ENCODE measurements at regions not wholly inside any gene's neighbourhood (a gene's known extent, or its start where the extent isn't known, plus 50 kb on each side); places are given as distances from the start of the nearest gene placed in this dataset.

DNA sequence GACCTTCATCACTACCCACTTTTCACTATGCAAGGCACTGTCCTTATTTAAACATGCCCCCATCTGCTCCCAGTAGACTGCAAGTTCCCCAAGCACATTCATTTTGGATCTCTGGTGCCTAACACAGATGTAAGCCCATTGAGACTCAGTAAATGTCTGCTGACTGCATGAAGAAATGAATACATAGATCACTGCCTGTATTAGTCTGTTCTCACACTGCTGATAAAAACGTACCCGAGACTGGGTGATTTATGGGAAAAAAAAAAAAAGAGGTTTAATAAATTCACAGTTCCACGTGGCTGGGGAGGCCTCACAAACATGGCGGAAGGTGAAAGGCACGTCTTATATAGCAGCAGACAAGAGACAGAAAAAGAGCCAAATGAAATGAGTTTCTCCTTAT is 204.9 kb downstream of the ATG4C start:
- Histone ChIP-seq H3K9ac (ENCODE audit: low read depth, low read length) (no peak overlapping the region), H3K9me3 (replicated peaks; ENCODE audit: low read length) (no peaks in the 10 kb centered on the region), H3K27me3 (ENCODE audit: control insufficient read depth, insufficient read depth, low read length) (peaks cover 27% of the 10 kb centered on the region), H3K36me3 (ENCODE audit: insufficient read depth, low read length) (no peaks in the 10 kb centered on the region), H3K4me1 (ENCODE audit: control insufficient read depth, insufficient read depth, low read length) (no peaks in the 10 kb centered on the region), H3K4me3 (ENCODE audit: low read length) (no peak overlapping the region), H3K4me2 (ENCODE audit: low read length) (no peak overlapping the region)

DNA sequence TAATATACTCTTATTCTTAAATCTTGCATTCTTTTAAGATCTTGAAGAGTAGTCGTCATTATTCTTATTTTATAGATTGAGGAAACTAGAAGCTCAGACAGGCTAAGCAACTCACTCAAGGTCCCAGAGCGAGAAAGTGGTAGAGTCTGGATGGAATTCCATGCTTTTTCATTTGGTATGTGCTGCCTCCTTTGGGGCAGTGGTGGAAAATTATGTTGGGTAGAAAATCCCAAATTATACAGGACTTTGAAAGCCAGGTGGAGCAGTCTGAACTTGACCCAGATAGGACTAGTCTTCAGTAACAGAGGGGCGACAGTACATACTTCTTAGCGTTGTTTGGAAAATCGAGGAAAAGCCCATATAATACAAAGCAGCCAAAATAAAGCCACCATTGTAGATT is 205.6 kb downstream of the ATG4C start:
- Histone ChIP-seq H3K4me3 (ENCODE audit: low read length) (no peak overlapping the region), H3K27me3 (ENCODE audit: control insufficient read depth, insufficient read depth, low read length) (peaks cover 27% of the 10 kb centered on the region), H3K9me3 (replicated peaks; ENCODE audit: low read length) (no peaks in the 10 kb centered on the region), H3K4me2 (ENCODE audit: low read length) (no peak overlapping the region), H3K36me3 (ENCODE audit: insufficient read depth, low read length) (no peaks in the 10 kb centered on the region), H3K4me1 (ENCODE audit: control insufficient read depth, insufficient read depth, low read length) (no peaks in the 10 kb centered on the region), H3K9ac (ENCODE audit: low read depth, low read length) (no peak overlapping the region)

DNA sequence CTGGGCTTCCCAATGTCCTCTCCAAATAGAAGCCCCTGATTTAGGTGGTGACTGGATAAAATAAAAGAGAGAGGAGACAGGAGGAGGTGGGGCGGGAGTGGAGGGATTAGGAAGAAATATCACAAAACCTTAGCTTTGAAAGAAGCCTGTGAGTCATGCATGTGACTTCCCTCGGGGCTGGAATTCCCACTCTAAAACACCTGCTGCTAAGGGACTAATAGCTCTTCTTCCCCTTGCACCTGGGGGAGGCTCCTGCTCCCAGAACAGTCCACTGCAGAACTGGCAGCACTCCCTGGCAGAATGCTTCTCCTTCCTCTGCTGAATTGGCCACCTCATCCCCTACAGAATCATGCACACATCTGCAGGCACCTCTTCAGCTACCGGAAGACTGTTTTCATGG is 207.2 kb downstream of the ATG4C start:
- no peak overlapping the region for H3K4me2 ChIP-seq (ENCODE audit: low read length)
- H3K4me3 ChIP-seq (ENCODE audit: low read length) = no peak overlapping the region
- no peaks in the 10 kb centered on the region for H3K4me1 ChIP-seq (ENCODE audit: control insufficient read depth, insufficient read depth, low read length)
- peaks cover 17% of the 10 kb centered on the region for H3K27me3 ChIP-seq (ENCODE audit: control insufficient read depth, insufficient read depth, low read length)
- no peak overlapping the region for H3K9ac ChIP-seq (ENCODE audit: low read depth, low read length)
- H3K9me3 ChIP-seq (replicated peaks; ENCODE audit: low read length) = no peaks in the 10 kb centered on the region
- no peaks in the 10 kb centered on the region for H3K36me3 ChIP-seq (ENCODE audit: insufficient read depth, low read length)

DNA sequence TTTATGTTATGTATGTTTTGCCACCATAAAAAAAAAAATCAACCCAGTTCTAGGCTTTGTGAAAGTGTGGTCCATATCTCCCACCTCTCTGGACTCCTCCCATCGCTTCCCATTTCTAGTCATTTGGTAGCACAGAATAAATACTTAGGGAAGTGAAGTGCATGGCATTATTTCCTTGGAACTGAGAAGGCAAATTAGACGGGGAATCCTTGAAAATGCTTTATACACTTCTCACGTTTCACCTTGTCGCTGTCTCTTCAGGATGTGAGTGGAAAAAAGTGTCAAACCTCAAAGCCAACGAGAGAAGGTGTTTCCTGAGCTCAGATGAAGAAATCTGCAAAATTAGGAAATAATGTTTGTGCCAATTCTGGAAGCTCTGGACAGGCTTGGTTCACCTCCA is 209.9 kb downstream of the ATG4C start:
- H3K4me3 ChIP-seq (ENCODE audit: low read length) = no peak overlapping the region
- H3K36me3 ChIP-seq (ENCODE audit: insufficient read depth, low read length) = no peaks in the 10 kb centered on the region
- peaks cover 33% of the 10 kb centered on the region for H3K27me3 ChIP-seq (ENCODE audit: control insufficient read depth, insufficient read depth, low read length)
- H3K9me3 ChIP-seq (replicated peaks; ENCODE audit: low read length) = no peaks in the 10 kb centered on the region
- no peak overlapping the region for H3K9ac ChIP-seq (ENCODE audit: low read depth, low read length)
- H3K4me1 ChIP-seq (ENCODE audit: control insufficient read depth, insufficient read depth, low read length) = no peaks in the 10 kb centered on the region
- no peak overlapping the region for H3K4me2 ChIP-seq (ENCODE audit: low read length)

DNA sequence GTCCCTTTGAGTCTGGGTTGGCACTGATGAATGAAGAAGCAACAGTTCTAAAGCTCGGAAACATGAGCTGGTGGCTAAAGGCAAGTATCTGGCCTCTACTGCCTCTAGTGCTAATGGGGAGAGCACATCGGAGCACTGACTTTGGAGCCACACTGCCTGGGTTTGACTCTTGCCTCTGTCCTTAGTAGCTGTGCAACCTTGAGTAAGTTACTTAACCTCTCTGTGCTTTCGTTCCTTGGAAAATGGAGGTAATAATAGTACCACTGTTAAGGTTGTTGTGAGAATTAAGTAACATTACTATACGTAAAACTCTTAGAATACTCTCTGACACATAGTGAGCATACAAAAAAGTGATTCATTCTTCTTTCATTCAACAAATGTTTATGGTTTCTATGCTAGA is 211.2 kb downstream of the ATG4C start:
- H3K27me3 ChIP-seq (ENCODE audit: control insufficient read depth, insufficient read depth, low read length) = peaks cover 35% of the 10 kb centered on the region
- no peaks in the 10 kb centered on the region for H3K4me1 ChIP-seq (ENCODE audit: control insufficient read depth, insufficient read depth, low read length)
- H3K9ac ChIP-seq (ENCODE audit: low read depth, low read length) = no peak overlapping the region
- no peak overlapping the region for H3K4me3 ChIP-seq (ENCODE audit: low read length)
- no peaks in the 10 kb centered on the region for H3K36me3 ChIP-seq (ENCODE audit: insufficient read depth, low read length)
- H3K9me3 ChIP-seq (replicated peaks; ENCODE audit: low read length) = no peaks in the 10 kb centered on the region
- no peak overlapping the region for H3K4me2 ChIP-seq (ENCODE audit: low read length)

DNA sequence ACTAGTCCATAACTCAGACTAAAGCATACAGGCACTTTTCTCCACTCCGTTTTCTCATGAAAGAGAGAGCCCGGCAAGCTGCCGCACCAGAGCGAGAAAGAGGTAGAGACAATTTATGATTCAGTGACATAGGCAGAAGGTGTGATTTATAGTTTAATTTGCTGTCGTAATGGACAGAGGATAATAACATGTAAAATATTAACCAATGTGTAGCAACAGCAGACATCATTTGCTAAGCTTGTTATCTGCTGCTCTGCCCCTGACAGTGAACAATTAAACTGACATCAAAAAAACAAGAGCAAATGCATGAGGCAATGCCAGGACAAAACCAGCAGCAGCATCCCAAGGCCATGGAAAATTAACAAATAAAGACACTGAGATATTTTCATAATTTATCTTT is 214.0 kb downstream of the ATG4C start:
- no peaks in the 10 kb centered on the region for H3K36me3 ChIP-seq (ENCODE audit: insufficient read depth, low read length)
- H3K9ac ChIP-seq (ENCODE audit: low read depth, low read length) = no peak overlapping the region

DNA sequence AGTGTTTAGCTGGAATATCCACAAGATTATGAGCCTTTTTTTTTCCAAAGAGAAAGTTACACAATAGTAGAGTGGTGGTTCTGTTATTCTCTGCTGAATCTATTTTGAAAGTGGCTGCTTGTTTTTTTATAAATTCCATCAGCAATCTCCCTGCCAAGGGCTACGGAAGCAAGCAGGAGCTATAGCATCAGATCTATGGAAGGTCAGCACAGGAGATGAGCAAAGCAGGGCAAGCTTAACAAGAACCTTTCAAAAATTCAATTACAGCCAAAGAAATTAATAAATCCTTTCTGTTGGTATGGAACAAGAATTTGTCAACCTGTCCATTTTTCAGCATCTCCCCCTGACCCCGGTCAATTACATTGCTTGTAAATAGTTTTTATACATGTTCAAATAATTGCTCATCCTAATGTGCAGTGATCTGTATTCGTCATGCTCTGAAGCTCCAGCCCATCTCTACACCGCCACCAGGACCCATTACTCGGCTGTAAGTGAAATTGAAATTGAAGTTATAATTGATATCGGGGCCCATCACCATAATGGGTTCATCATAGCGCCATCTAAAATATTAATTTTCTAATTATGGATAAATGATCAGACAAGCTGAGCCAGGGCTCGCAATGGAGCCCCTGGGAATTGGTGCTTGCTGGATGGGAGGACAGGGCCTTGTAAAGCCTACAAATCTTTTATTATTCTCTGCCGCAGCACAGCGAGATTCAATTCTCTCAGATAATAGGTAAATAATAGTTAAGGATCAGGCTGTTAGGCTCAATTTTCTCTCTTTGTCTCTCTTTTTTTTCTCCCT is 215.1 kb downstream of the ATG4C start:
- peaks cover 42% of the 10 kb centered on the region for H3K27me3 ChIP-seq (ENCODE audit: control insufficient read depth, insufficient read depth, low read length)
- no peak overlapping the region for H3K4me3 ChIP-seq (ENCODE audit: low read length)

More for the DNA sequence above, 214.0 kb downstream of the ATG4C start:
- Histone ChIP-seq H3K4me3 (ENCODE audit: low read length) (no peak overlapping the region), H3K4me2 (ENCODE audit: low read length) (no peak overlapping the region), H3K4me1 (ENCODE audit: control insufficient read depth, insufficient read depth, low read length) (no peaks in the 10 kb centered on the region), H3K27me3 (ENCODE audit: control insufficient read depth, insufficient read depth, low read length) (peaks cover 40% of the 10 kb centered on the region), H3K9me3 (replicated peaks; ENCODE audit: low read length) (no peaks in the 10 kb centered on the region)

DNA sequence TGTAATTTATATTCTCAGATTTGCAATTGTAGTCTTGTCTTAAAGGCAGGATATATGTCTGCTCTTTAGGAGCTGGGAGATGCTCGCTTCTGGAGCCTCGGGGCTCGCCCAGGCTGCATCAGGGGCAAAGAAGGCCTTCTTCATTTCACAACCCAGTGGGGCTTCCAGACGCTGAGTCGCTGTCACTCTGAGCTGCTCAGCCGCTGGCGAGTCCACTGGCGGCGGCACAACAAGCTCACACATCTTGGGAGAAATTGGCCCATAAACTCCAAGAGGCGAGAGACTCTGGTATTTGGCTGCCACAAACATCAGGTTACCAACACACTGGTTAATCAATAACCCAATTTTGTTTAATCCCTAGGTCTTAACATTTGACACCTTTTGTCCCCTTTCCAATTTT is 216.6 kb downstream of the ATG4C start:
- no peak overlapping the region for H3K4me2 ChIP-seq (ENCODE audit: low read length)
- H3K36me3 ChIP-seq (ENCODE audit: insufficient read depth, low read length) = no peaks in the 10 kb centered on the region
- H3K9me3 ChIP-seq (replicated peaks; ENCODE audit: low read length) = no peaks in the 10 kb centered on the region
- no peak overlapping the region for H3K9ac ChIP-seq (ENCODE audit: low read depth, low read length)
- peaks cover 42% of the 10 kb centered on the region for H3K27me3 ChIP-seq (ENCODE audit: control insufficient read depth, insufficient read depth, low read length)
- H3K4me3 ChIP-seq (ENCODE audit: low read length) = no peak overlapping the region
- no peaks in the 10 kb centered on the region for H3K4me1 ChIP-seq (ENCODE audit: control insufficient read depth, insufficient read depth, low read length)

More for the DNA sequence above, 215.1 kb downstream of the ATG4C start:
- H3K9ac ChIP-seq (ENCODE audit: low read depth, low read length) = no peak overlapping the region
- H3K4me1 ChIP-seq (ENCODE audit: control insufficient read depth, insufficient read depth, low read length) = no peaks in the 10 kb centered on the region
- H3K9me3 ChIP-seq (replicated peaks; ENCODE audit: low read length) = no peaks in the 10 kb centered on the region
- H3K36me3 ChIP-seq (ENCODE audit: insufficient read depth, low read length) = no peaks in the 10 kb centered on the region
- no peak overlapping the region for H3K4me2 ChIP-seq (ENCODE audit: low read length)

DNA sequence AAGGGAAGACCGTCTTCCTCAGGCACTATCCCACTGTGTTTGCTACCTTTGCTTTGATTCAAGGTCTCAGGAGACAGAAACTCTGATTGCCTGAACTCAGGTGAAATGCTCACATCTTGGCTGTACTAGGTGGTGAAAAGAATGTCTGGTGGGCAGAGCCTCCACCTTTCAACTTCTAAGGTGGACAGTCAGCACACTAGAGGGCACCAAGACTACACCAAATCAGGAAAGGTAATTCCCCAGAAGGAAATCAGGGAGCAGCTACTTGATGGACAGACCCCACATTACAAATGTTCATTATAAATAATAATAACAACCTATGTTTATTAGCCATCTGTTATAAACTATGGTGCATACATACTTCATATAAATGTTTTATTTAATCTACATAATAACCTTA is 220.9 kb downstream of the ATG4C start:
- no peaks in the 10 kb centered on the region for H3K4me1 ChIP-seq (ENCODE audit: control insufficient read depth, insufficient read depth, low read length)
- no peaks in the 10 kb centered on the region for H3K36me3 ChIP-seq (ENCODE audit: insufficient read depth, low read length)
- H3K4me2 ChIP-seq (ENCODE audit: low read length) = no peak overlapping the region
- H3K9me3 ChIP-seq (replicated peaks; ENCODE audit: low read length) = no peaks in the 10 kb centered on the region
- no peak overlapping the region for H3K9ac ChIP-seq (ENCODE audit: low read depth, low read length)
- peaks cover 25% of the 10 kb centered on the region for H3K27me3 ChIP-seq (ENCODE audit: control insufficient read depth, insufficient read depth, low read length)
- no peak overlapping the region for H3K4me3 ChIP-seq (ENCODE audit: low read length)

DNA sequence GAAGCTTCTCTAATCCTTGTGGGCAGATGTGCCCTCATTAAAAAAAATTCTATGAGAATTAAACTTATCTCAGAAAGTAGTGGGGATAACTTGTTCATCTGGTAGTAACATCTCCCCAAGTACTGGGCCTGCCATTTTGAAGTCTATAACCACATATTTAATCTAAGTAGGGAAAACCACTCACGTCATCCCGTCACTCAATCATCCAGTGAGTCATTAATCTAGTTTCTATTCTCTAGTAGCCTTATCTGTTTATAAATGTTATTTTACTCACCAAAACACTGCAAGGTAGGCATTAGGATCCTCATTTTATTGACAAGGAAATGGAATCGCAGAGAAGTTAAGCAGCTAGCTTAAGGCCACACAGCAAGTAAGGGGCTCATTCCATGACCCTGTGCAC is 221.9 kb downstream of the ATG4C start:
- Histone ChIP-seq H3K9ac (ENCODE audit: low read depth, low read length) (no peak overlapping the region), H3K36me3 (ENCODE audit: insufficient read depth, low read length) (no peaks in the 10 kb centered on the region), H3K9me3 (replicated peaks; ENCODE audit: low read length) (no peaks in the 10 kb centered on the region), H3K4me2 (ENCODE audit: low read length) (no peak overlapping the region), H3K4me1 (ENCODE audit: control insufficient read depth, insufficient read depth, low read length) (no peaks in the 10 kb centered on the region), H3K27me3 (ENCODE audit: control insufficient read depth, insufficient read depth, low read length) (peaks cover 17% of the 10 kb centered on the region), H3K4me3 (ENCODE audit: low read length) (no peak overlapping the region)

DNA sequence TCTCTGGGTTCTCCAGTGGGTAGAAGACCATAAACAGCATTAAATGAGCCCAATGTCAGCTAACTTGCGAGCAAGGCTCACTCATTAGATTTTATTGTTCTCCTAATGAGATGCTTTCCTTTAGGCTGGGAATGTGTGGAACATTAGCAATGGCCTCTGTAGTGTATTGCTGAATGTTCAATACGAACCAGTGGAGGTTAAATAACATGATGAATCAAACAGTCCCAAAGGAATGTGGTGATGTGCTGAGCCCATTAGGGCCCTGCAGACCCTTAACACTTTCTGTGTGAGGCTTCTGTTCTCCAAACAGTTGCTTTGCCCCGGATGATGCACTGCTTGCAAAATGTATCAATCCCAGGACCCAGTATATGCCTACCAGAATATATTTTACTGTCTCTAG is 225.5 kb downstream of the ATG4C start:
- Histone ChIP-seq H3K9me3 (replicated peaks; ENCODE audit: low read length) (no peaks in the 10 kb centered on the region), H3K36me3 (ENCODE audit: insufficient read depth, low read length) (no peaks in the 10 kb centered on the region), H3K4me2 (ENCODE audit: low read length) (no peak overlapping the region), H3K4me3 (ENCODE audit: low read length) (no peak overlapping the region), H3K9ac (ENCODE audit: low read depth, low read length) (no peak overlapping the region), H3K27me3 (ENCODE audit: control insufficient read depth, insufficient read depth, low read length) (no peaks in the 10 kb centered on the region), H3K4me1 (ENCODE audit: control insufficient read depth, insufficient read depth, low read length) (no peaks in the 10 kb centered on the region)

DNA sequence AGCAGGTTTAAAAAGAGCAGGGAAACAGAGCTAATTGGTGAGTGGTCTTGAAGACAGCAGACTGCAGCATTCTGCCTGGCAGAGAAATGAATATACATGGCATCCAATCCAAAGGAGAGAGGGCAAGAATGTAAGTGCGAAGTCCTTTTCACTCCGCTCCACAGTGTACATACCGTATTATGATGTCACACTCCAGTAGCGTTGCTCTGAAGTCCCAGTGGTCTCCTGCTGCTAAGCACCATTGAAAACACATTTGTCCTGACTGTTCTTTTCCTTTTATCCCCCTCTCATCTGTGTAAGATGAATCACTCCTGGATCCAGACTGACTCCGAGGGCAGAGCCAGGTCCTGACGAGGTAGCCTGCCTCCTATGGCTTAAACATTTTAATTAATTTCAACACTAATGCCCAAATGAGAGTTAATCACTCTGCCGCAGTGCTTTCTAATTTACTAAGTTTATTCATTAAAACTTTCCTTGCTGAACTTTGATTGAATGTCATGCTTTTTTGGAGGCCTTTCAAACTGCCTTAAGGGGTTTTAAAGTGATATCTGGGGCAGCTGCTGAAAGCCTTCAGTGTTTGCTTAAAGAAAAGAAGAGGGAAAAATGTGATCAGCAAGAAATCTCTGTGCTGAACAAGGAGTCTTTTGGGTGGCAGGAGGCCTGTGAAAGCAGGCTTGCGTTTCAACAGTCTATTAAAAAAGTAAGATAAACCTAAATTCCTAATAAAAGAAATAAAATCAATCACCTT is 227.2 kb downstream of the ATG4C start:
- Histone ChIP-seq H3K4me1 (ENCODE audit: control insufficient read depth, insufficient read depth, low read length) (no peaks in the 10 kb centered on the region), H3K4me3 (ENCODE audit: low read length) (no peak overlapping the region), H3K36me3 (ENCODE audit: insufficient read depth, low read length) (no peaks in the 10 kb centered on the region), H3K9ac (ENCODE audit: low read depth, low read length) (no peak overlapping the region), H3K9me3 (replicated peaks; ENCODE audit: low read length) (no peaks in the 10 kb centered on the region), H3K27me3 (ENCODE audit: control insufficient read depth, insufficient read depth, low read length) (no peaks in the 10 kb centered on the region), H3K4me2 (ENCODE audit: low read length) (no peak overlapping the region)

All from skeletal muscle satellite cell (primary cell).